SKM-1 treated with dmso at 0.1 percent for 144 hours (cell line): ENCODE measurements at regions not wholly inside any gene's neighbourhood (a gene's known extent, or its start where the extent isn't known, plus 50 kb on each side); places are given as distances from the start of the nearest gene placed in this dataset.

Source experiments
- DNase-seq: peaks from one replicate; lab custom pipeline; 2025; ENCODE audit not compliant: unreplicated experiment; lab: John Stamatoyannopoulos, UW

DNA sequence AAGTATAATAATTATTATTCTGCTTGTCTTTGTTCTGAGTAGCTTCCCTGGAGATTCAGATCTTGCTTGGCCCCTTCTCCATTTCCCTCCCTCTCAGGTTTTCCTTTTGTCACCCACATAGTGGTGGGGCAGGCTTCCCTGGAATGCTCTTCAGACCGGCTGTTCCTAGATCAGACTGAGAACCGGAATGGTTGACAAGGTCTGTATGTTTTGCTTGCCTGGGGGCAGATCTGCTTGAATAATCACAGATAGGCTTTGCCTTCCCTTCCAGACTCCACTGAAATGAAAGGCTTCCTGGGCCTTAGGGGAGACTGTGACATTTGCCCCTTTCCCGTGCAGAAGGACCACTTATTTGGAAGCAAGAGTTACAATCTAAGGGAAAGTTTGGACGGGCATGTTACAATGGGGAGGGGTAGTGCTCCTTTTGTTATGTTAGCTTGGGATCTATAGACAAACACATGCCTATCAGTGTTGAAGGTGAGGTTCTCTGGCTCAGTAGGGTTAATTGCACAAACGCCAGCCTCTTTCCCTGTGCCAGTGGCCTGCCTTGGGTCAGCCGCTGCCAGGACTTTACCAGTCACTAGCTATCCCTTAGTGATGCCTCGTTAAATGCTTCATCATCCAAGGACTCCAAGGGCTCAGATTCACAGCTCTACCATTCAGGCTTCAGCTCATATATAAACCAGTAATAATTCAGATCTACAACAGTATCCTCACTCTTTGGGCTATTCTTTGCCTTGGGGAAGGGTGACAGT is 178.6 kb downstream of the SNAPC1 start:
- DNase-seq: no peak

DNA sequence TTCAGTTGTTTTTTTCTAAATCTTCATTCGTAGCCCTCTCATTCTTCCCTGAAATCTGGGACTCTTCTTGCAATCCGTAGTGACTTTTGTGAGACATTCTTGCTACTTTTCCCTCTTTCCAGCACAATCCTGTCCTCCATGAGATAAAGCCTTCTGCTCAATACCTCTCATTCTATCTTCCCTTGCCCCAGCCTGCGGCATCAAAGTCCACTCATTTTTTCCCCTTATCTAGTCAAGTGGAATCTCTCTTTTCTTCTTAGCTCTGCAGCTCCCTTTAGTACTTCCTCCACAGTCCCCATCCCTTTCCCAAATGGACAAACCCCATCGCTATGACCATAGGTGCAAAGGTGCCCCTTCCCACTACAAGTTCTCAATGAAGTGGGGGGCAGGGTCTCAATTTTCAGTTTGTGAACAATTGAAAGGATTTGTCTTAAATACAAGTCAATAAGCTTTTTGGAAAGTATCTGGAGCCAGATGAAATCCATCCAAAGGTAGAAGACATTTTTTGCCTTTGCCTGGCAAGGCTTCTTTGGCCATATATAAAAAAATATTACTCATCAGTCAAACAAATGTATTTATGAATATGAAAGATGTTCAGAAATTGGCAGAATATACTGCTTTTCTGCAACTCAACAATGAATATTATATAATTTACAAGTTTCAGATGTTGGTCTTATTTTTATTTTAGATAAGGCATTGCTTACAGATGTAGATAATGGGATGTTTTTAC is 179.4 kb downstream of the SNAPC1 start:
- no peak for DNase-seq

DNA sequence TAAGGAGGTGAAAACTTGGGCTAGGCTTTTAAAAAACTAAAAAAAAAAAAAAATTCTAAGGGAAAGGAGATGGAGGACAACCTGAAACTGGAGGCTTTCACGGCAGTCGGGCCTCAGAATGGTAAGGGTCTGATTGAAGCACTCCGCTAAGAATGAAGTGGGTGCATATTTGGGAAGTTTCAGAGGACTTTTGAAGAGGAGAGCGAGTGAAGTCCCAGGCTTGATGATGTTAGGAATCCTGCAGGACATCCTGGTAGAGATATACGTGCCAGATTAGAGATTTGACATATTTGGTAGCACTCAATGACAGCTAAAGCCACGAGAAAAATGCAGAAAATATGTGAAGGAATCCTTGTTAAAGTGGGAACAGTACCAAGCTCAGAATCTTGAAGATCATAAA is 186.2 kb downstream of the SNAPC1 start:
- DNase-seq: no peak

DNA sequence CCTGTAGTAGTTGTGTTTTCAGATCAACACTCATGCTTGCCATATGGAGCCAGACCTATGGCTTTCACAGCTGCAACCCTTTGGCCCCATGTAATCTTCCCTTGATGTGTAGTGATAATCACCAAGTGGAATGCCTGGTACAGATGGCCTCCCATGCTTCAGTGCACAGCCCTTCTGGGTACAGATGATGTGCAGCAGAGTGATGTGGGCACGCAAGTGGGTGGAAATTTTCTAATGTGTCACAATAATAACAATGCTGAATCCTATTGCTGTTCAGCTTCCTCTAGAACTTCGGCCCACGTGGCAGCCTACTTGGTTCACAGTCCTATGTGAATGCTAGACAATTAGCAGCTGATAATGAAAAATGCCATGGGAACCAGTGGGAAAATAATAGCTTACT is 188.1 kb downstream of the SNAPC1 start:
- no peak for DNase-seq

DNA sequence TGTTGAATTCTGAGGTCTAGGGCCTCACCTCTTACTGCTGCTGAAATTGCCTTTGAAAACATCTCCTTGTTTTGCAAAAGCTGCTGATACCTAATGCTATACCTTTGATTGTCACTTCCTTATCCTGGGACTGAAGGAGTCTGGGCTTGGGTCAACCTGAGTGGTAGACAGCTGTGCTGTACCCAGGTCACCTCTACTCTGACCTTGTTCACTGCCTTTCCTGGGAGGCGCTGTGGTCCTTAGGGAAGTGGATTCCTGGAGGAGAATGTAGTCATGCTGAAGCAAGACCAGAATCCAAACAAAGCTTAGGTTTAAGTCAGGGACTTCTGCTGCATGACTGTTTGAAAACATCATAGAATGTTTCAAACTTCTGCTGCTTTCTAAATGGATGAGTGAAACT is 191.4 kb downstream of the SNAPC1 start:
- DNase-seq: no peak

DNA sequence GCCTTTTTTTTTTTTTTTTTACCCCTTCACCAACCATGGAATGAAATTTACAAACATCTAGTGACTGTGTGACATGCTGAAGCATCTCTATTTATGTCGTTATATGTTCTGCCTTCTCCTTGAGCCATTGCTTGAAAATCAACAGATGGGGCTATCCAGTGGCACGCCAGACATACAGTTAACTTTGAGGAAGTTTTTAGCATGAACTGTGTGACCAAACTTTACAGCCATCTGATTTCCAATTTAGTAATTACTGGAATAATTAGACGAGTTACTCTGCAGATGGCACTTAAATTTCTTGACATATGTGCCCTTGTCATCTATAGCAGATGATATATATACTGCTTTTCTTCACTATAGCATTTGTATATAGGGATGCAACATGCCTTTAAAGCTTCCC is 192.1 kb downstream of the SNAPC1 start:
- DNase-seq: no peak

DNA sequence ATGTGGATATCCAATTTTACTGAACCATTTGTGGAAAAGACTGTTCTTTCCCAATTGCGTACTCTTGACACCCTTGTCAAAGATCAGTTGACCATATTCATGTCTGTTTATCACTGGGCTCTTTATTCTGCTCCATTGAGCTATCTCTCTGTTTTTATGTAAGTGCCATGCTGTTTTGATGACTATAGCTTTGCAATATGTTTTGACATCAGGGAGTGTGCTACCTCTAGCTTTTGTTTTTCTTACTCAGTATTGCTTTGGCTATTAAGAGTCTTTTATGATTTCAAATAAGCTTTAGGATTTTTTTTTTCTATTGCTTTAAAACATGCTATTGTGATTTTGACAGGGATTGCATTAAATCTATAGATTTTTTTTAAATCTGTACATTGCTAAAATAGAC is 194.3 kb downstream of the SNAPC1 start:
- no peak for DNase-seq

DNA sequence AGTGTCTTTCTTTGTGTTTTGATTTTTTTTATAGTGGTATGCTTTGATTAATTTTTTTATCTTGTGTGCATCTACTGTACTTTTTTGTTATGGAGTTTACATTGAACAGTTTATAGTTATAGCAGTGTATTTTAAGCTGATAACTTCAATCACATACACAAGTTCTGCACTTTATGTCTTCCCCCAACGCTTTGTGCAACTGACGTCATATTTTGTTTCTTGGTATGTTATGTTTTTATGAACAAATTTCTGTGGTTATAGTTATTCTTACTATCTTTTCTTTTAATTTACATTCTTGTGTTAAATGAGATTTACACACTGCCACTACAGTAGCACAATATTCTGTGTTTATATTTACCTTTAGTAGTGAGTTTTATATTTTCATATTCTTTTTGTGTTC is 197.1 kb downstream of the SNAPC1 start:
- no peak for DNase-seq

DNA sequence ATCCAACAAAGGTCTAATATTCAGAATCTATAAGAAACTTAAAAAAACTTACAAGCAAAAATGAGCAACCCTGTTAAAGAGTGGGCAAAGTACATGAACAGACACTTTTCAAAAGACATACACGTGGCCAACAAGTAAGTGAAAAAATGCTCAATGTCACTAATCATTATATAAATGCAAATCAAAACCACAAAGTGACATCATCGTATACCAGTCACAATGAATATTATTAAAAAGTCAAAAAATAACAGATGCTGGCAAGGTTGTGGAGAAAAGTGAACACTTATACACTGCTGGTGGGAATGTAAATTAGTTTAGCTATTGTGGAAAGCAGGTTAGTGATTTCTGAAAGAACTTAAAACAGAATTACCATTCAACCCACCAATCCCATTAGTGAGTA is 199.1 kb downstream of the SNAPC1 start:
- no peak for DNase-seq

DNA sequence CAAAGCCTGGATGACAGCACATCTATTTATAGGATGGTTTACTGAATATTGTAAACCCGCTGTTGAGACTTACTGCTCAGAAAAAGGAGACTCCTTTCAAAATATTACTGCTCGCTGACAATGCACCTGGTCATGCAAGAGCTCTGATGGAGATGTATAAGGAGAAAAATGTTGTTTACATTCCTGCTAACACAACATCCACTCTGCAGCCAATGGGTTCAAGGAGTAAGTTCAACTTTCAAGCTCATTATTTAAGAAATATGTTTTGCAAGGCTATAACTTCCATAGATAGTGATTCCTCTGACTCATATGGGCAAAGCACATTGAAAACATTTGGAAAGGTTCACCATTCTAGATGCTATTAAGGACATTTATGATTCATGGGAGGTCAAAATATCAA is 201.7 kb downstream of the SNAPC1 start:
- no peak for DNase-seq

DNA sequence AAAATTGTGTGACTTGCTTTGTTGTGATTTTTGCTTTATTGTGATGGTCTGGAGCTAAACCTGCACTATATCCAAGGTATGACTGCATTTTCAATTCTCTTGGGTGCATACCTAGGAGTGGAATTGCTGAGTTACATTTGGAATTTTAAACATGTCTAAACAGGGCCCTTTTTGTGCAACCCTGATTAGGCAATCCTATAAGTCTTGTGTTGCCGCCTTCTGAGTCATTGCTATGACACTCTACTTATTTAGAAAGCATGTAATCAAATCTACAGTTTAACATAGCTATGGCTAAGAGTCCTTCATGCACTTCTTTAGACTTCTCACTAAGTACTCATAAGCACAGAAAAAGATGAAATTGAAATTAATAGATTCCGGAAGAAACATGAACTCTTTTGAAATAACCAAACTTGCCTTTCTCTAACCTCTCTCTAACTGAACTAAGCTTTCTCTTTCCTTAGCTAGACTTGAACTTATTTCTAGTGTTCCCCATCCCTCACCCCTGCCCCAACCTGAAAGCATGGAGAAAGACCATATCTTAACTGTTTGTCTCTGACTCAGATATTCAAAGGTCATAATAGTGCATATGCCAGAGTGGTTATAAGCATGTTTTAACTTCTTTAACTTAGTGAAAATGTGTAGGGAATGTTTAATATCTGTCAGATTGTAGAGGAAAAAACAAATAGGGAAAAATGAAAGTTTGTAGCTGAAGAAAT is 203.0 kb downstream of the SNAPC1 start:
- DNase-seq: no peak

DNA sequence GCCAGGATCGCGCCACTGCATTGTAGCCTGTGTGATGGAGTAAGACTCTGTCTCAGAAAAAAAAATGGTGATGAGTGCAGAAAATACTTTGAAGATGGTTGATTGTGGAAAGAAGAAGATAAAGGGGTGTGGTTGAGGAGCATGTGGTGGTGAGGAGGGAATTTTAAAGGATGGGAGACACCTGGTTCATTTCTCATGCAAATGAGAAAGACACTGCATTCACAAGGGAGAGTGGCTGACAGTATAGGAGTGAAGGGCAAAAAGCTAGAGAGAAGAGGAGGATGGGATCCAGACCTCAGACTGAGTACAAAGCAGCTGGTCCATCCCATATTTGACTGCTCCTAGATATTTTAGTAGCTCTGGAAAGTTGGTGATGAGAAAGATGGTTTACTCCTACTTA is 206.0 kb downstream of the SNAPC1 start:
- no peak for DNase-seq

DNA sequence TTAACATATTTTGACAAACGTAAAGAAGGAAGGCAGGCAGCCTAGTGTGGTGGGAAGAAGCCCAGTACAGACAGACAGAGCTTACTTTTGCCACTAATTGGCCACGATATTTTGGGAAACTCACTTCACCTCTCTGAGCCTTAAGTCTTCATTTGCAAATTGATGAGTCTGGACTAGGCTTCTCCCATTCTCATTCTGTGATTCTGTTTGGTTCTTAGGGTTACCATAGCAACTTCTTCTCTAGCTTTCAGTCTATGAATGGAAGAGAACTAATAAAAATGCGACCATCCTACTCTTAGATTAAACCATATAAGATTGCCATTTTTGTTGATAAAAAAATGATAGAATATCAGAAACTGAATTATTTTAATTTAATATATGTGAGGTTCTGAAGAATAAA is 210.5 kb downstream of the SNAPC1 start:
- no peak for DNase-seq

DNA sequence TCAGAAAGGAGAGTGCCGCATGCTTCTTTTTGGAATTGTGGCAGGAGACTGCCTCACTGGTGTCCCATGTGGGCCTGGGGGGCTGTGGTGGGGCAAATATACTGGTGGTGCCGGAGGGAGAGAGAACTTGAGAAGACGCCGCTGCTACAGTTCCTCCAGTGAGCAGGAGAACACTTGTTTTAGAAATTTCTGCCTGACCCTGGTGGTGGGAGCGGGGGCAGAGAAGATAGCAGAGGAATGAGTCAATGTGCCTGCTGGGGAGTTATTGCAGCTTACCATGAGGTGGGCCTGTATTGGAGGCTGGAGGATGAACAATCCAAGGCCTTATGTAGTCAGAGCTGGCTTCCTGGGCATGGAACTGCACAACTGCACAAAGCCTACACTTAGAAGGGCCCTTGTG is 211.8 kb downstream of the SNAPC1 start:
- DNase-seq: no peak

DNA sequence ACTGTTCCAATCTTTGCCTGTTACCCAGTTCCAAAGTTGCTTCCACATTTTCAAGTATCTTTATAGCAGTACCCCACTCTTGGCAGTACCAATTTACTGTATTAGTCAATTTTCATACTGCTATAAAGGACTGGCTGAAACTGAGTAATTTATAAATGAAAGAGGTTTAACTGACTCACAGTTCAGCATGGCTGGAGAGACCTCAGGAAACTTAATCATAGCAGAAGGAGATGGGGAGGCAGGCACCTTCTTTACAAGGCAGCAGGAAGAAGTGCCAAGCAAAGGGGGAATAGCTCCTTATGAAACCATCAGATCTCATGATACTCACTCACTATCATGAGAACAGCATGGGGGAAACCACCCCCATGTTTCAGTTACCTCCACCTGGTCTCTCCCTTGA is 215.0 kb downstream of the SNAPC1 start:
- no peak for DNase-seq

DNA sequence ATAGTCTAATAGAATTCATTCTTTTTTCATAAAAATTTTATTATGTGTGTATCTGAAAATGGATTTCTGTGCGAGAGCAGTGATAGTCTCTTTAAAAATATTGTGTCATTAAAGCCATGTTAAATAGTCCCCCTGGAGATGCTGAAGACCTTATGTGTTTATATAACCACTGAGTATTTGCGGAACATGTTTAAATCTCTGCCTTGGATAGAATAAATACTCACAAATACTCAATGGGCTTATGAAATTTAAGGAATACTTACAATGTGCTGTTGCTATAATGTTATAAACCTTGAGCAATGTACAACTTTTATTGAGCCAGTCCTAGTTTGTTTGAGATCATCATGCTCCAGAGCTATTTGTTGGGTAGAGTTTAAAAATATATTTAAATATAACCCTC is 226.0 kb downstream of the SNAPC1 start:
- no peak for DNase-seq

DNA sequence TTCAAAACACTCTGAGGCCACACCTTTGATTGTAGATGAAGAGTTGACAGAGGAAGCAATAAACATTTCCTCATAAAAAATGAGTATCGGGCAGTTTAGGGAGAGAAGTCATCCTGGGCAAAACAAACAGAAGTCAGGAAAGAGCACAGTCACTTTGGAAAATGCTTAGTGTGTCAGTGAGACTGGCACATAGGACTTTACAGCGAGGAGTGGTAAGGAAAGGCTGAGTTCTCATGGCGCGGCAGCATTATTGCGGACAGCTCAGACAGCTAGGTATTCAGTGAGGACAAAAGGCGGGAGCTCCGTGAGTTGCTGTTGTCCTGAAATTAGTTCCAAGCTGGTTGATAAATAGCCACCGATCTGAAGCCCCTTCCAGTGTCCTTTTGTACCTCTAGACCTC is 229.9 kb downstream of the SNAPC1 start:
- no peak for DNase-seq

DNA sequence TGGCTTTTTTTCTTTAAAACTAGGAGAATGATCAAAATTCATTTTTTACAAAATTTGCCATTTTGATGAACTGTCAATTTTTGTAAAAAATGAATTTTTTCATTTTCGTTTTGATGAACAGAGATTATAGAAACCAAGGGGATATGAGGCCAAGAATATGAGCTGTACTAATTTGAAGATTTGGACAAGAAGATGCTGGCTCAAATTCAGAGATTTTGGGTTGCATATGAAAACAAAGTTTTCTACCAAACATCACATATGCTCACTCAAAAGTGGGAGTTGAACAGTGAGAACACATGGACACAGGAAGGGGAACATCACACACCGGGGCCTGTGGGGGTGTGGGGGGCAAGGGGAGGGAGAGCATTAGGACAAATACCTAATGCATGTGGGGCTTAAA is 230.7 kb downstream of the SNAPC1 start:
- DNase-seq: no peak

DNA sequence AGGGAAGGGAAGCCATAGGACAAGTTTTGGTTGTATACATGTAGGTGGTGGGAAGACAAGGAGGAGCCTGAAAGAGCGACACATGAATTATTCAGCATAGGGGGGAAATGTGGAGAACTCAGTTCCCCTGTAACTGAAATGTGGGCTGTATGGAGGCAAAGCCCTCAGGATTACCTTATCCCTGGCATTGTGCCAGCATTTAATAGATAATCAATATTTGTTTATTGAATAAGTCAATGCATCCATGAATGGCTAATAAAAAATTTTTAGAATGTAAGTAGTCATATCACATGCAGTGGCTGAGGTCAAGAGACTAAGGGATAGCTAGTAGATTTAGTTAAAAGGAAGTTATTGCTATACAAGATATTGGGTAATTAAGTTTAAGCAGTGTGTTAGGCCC is 232.4 kb downstream of the SNAPC1 start:
- DNase-seq: no peak

DNA sequence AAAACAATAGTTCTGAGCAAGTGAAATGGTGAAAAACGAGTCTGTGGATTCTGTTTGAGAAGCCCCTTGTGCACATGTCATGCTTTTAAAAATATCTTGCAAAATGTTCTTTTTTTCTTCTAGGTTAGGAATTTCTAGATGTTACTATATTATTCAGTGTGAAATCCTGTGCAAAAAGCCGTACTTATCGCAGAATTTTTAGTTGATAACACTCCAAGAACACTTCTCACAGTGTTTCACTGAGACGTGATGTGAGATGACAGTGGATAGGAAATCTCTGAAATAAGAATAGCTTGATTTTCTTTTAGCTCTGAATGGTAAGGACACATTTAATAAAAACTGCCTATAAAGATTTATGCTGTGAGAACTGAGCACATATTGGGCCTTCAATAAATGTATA is 234.5 kb downstream of the SNAPC1 start:
- no peak for DNase-seq

DNA sequence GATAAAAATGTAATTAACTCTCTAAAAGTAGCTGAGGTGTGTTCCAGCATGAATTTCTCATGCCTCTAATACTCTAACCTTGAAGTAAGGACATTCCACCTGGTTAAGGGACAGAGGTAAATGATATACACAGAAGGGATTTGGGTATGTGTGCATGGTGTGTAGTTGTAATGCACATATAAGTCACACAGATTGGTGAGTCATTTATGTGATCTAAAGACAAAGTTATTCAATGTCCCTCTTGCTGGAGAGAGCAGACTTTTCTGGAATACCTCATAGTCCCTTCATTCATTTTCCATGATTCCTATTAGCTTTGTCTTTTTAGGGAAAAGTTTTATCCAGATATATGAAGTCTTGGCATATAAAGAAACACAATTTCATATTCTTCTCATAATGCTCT is 234.9 kb downstream of the SNAPC1 start:
- DNase-seq: no peak

DNA sequence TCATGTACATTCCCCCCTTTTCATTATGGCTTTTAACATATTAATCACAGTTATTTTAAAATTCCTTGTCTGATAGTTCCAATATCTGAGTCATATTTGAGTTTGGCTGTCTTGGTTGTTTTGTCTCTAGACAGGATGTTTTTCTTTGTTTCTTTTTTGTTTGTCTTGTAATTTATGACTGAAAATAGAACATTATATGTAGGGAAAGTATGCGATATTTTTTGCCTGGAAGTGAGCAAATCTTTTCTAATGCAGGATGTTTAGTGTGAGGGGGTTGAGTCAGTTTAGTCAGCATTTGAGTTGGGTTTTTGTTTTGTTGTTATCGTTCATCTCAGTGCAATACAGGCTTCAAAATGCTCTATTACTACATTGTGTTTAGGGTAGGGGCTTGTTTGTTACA is 239.7 kb downstream of the SNAPC1 start:
- DNase-seq: no peak
